Psoas muscle (tissue), 7 donors: ENCODE measurements at regions not wholly inside any gene's neighbourhood (a gene's known extent, or its start where the extent isn't known, plus 50 kb on each side); places are given as distances from the start of the nearest gene placed in this dataset.

Source experiments
- ATAC-seq, 4 donors: fragments of 200-7000 bp; cut with Tn5 transposase; one replicate each; pipeline ENCODE4 v1.9.1; 2020; ENCODE audit warnings: moderate library complexity in 3 of 4, mild to moderate bottlenecking in 2 of 4
- DNase-seq, 2 donors: peaks; one replicate each; pipeline ENCODE4 v3.0.0-alpha.2; 2020
- H3K27ac ChIP-seq: fragments of 200-600 bp; one replicate; pipeline ENCODE4 v1.8.0; 2022
- H3K27me3 ChIP-seq, 3 donors: fragments of 200-600 bp in 1 of 3; one replicate each; pipeline versions ENCODE4 v1.6.1 to v1.8.0; 2013 to 2022; ENCODE audit warnings: low read length in 2 of 3, mild to moderate bottlenecking in 2 of 3, moderate library complexity in 1 of 3; ENCODE audit not compliant: insufficient read depth in 3 of 3
- H3K36me3 ChIP-seq, 2 donors: fragments of 200-600 bp in 1 of 2; one replicate each; pipeline versions ENCODE4 v1.6.1 to v1.8.0; 2013 to 2022; ENCODE audit warnings: low read depth in 1 of 2, mild to moderate bottlenecking in 1 of 2, moderate library complexity in 1 of 2; ENCODE audit not compliant: insufficient read depth in 1 of 2
- H3K4me1 ChIP-seq: fragments of 200-600 bp; one replicate; pipeline ENCODE4 v1.8.0; 2022
- H3K4me3 ChIP-seq: fragments of 200-600 bp; one replicate; pipeline ENCODE4 v1.8.0; 2022; ENCODE audit warnings: mild to moderate bottlenecking
- H3K9me3 ChIP-seq: fragments of 200-600 bp; one replicate; pipeline ENCODE4 v1.8.0; 2022
- CTCF ChIP-seq: fragments of 200-600 bp; IDR thresholded peaks from one replicate; pipeline ENCODE4 v1.8.0; 2022; ENCODE audit warnings: antibody characterized with exemption
- WGBS, 3 donors: extraction: QIAGEN DNeasy Blood & Tissue Kit; methylation state at CpG; one replicate each; pipeline versions ENCODE4 v1.1.6 to v1.1.7; 2013; 5-methylcytosine and 5-hydroxymethylcytosine counted together
- intact Hi-C, 2 donors: fragments of 100-400 bp; cut with DNase I; formaldehyde crosslinking; loops; one replicate each; pipeline versions ENCODE4 v1.11.0 to v1.14.2; 2022
- donor health status: healthy with polysubstance abuse.
- donor health status: DM: no; HTN: no; CAD: no; lungs with moderate emphysema.
- donor health status: Bipolar disorder and iron deficiency.
- donor health status: healthy.
- donor health status: DM: yes; HTN: yes; CAD: no.
- donor health status: DM: no; HTN: no; CAD: no.
- donor health status: DM: yes; HTN: yes; CAD: no.

- Histone ChIP-seq H3K36me3 (no peaks in the 10 kb centered on the region), H3K27me3 (no peaks in the 10 kb centered on the region), H3K27ac (peak overlapping the region; percentile 92), H3K4me3 (no peak overlapping the region), H3K9me3 (no peaks in the 10 kb centered on the region), H3K4me1 (peaks cover 30% of the 10 kb centered on the region)
- no peak for TF ChIP-seq CTCF
- DNase-seq, result no peak
- no peak for ATAC-seq
- WGBS, 3 donors, result 76 to 89% (median 78%) methylated on average over 5 of the region's 5 CpGs
- intact Hi-C loops, result no loop called here
These were observed 102.1 kb upstream of the MLIP start for GRCh38 chr6:54009052-54009654.

GRCh38 chr6:54010340-54011276, 100.6 kb upstream of the MLIP start:
- TF ChIP-seq CTCF, result no peak
- DNase-seq, result peak; percentile 40 to 68
- peak overlapping the region; percentile 92 for H3K27ac ChIP-seq
- H3K4me1 ChIP-seq, result peaks cover 45% of the 10 kb centered on the region
- WGBS, 3 donors, result 28 to 37% (median 33%) methylated on average over 7 of the region's 7 CpGs
- H3K36me3 ChIP-seq, result no peaks in the 10 kb centered on the region
- peak overlapping the region; percentile 57 for H3K4me3 ChIP-seq
- intact Hi-C loops, result loop anchor here in 1 of 2 donors (10.0 kb wide), 1 partner anchor 64 kb away; no protein-coding TSS in a partner anchor
- no peaks in the 10 kb centered on the region for H3K27me3 ChIP-seq
- peak; percentile 87 to 96 (median 93) for ATAC-seq
- no peaks in the 10 kb centered on the region for H3K9me3 ChIP-seq

GRCh38 chr6:54011277-54011648, 100.0 kb upstream of the MLIP start:
- Histone ChIP-seq H3K36me3 (no peaks in the 10 kb centered on the region), H3K4me1 (peaks cover 47% of the 10 kb centered on the region), H3K9me3 (no peaks in the 10 kb centered on the region), H3K27me3 (no peaks in the 10 kb centered on the region), H3K4me3 (peak overlapping the region; percentile 57), H3K27ac (peak overlapping the region; percentile 92)
- DNase-seq (no peak), ATAC-seq (peak; percentile 44 to 62 (median 52))
- TF ChIP-seq CTCF, result no peak
- 18 to 26% (median 23%) methylated on average over 5 of the region's 5 CpGs for WGBS, 3 donors
- intact Hi-C loops, result loop anchor here in 1 of 2 donors (10.0 kb wide), 1 partner anchor 64 kb away; no protein-coding TSS in a partner anchor

- Histone ChIP-seq H3K27me3 (no peaks in the 10 kb centered on the region), H3K9me3 (no peaks in the 10 kb centered on the region), H3K4me3 (peak overlapping the region; percentile 13), H3K4me1 (peaks cover 57% of the 10 kb centered on the region), H3K36me3 (no peaks in the 10 kb centered on the region), H3K27ac (peak overlapping the region; percentile 92)
- ATAC-seq, result no peak
- no peak for DNase-seq
- TF ChIP-seq CTCF, result no peak
- intact Hi-C loops, result loop anchor here in 1 of 2 donors (10.0 kb wide), 1 partner anchor 61 kb away; no protein-coding TSS in a partner anchor
These were observed 97.3 kb upstream of the MLIP start for GRCh38 chr6:54013966-54014365.
